Neural cell (in vitro differentiated cells): ENCODE measurements at regions not wholly inside any gene's neighbourhood (a gene's known extent, or its start where the extent isn't known, plus 50 kb on each side); places are given as distances from the start of the nearest gene placed in this dataset.

Experiments
- H2AFZ ChIP-seq: fragments of 200-600, 300-800 bp; sonication (generic), shearing (Covaris generic); 2 replicates; pipeline ENCODE4 v1.6.0; 2014; ENCODE audit warnings: low read depth, mild to moderate bottlenecking, antibody characterized with exemption, low read length, moderate library complexity
- H3F3A ChIP-seq: fragments of 200-600 bp; shearing (Covaris generic); 2 replicates; pipeline ENCODE4 v1.6.1; 2016; ENCODE audit warnings: mild to moderate bottlenecking, moderate library complexity, mixed read lengths, antibody characterized with exemption, low read length; ENCODE audit not compliant: insufficient read depth, poor library complexity, severe bottlenecking
- H3K27ac ChIP-seq: fragments of 200-600, 300-800 bp; sonication (generic), shearing (Covaris generic); 2 replicates; pipeline ENCODE4 v1.5.1; 2014; ENCODE audit warnings: mild to moderate bottlenecking, low read length, moderate library complexity
- H3K27me3 ChIP-seq: fragments of 300-800, 200-600 bp; sonication (generic), shearing (Covaris generic); 2 replicates; pipeline ENCODE4 v1.6.0; 2014; ENCODE audit warnings: mild to moderate bottlenecking, low read depth, low read length, moderate library complexity; ENCODE audit not compliant: insufficient read depth
- H3K36me3 ChIP-seq: fragments of 300-800, 200-600 bp; sonication (generic), shearing (Covaris generic); 2 replicates; pipeline ENCODE4 v1.5.1; 2014; ENCODE audit warnings: mild to moderate bottlenecking, antibody characterized with exemption, low read length, moderate library complexity; ENCODE audit not compliant: insufficient read depth
- H3K4me2 ChIP-seq: fragments of 300-800, 200-600 bp; sonication (generic), shearing (Covaris generic); 2 replicates; pipeline ENCODE4 v1.6.0; 2014; ENCODE audit warnings: mild to moderate bottlenecking, low read length
- H3K4me3 ChIP-seq: fragments of 300-800, 200-600 bp; sonication (generic), shearing (Covaris generic); 2 replicates; pipeline ENCODE4 v1.5.1; 2014; ENCODE audit warnings: mild to moderate bottlenecking, low read length, moderate library complexity
- H3K79me2 ChIP-seq: fragments of 200-600 bp; shearing (Covaris generic); replicated peaks from 2 replicates; pipeline ENCODE4 v1.6.0; 2014; ENCODE audit warnings: mild to moderate bottlenecking, low read length, moderate library complexity; ENCODE audit not compliant: insufficient read depth
- H3K9ac ChIP-seq: fragments of 300-800, 200-600 bp; sonication (generic), shearing (Covaris generic); 2 replicates; pipeline ENCODE4 v1.6.1; 2016; ENCODE audit warnings: mild to moderate bottlenecking, low read length, mixed read lengths
- H3K9me2 ChIP-seq: fragments of 200-600 bp; shearing (Covaris generic); 2 replicates; pipeline ENCODE4 v1.6.1; 2016; ENCODE audit warnings: mild to moderate bottlenecking, low read length, mixed read lengths; ENCODE audit not compliant: insufficient read depth
- H3K9me3 ChIP-seq: fragments of 200-600, 300-800 bp; sonication (generic), shearing (Covaris generic); 2 replicates; pipeline ENCODE4 v1.6.1; 2016; ENCODE audit warnings: mild to moderate bottlenecking, mixed run types, low read length, moderate library complexity, mixed read lengths
- H4K20me1 ChIP-seq: fragments of 200-600 bp; shearing (Covaris generic); 2 replicates; pipeline ENCODE4 v1.6.1; 2016; ENCODE audit warnings: mild to moderate bottlenecking, mixed run types; ENCODE audit not compliant: insufficient read depth
- EP300 ChIP-seq: fragments of 450-650 bp; conservative IDR thresholded peaks from 2 replicates; pipeline ENCODE4 v1.6.1; 2014; ENCODE audit warnings: antibody characterized with exemption, mild to moderate bottlenecking, moderate library complexity; ENCODE audit not compliant: poor library complexity, severe bottlenecking
- EZH2 ChIP-seq: fragments of 200-600, 300-800 bp; shearing (Covaris generic), sonication (generic); IDR thresholded peaks from 2 replicates; pipeline ENCODE4 v1.6.1; 2014; ENCODE audit warnings: antibody characterized with exemption, low read length, borderline replicate concordance, mild to moderate bottlenecking; ENCODE audit not compliant: insufficient read depth, poor library complexity, severe bottlenecking
- MXI1 ChIP-seq: fragments of 450-650 bp; conservative IDR thresholded peaks from 2 replicates; pipeline ENCODE4 v1.6.1; 2014; ENCODE audit warnings: antibody characterized with exemption, mild to moderate bottlenecking; ENCODE audit not compliant: poor library complexity, severe bottlenecking
- POLR2AphosphoS5 ChIP-seq: IDR thresholded peaks from 2 replicates; pipeline ENCODE4 v1.6.1; 2012
- RAD21 ChIP-seq: fragments of 450-650 bp; conservative IDR thresholded peaks from 2 replicates; pipeline ENCODE4 v1.6.1; 2014; ENCODE audit warnings: antibody characterized with exemption, mild to moderate bottlenecking, moderate library complexity
- SMC3 ChIP-seq: fragments of 450-650 bp; conservative IDR thresholded peaks from 2 replicates; pipeline ENCODE4 v1.6.1; 2014; ENCODE audit warnings: antibody characterized with exemption, mild to moderate bottlenecking, moderate library complexity; ENCODE audit not compliant: poor library complexity
- TAF1 ChIP-seq: IDR thresholded peaks from 2 replicates; pipeline ENCODE4 v1.6.1; 2012; ENCODE audit warnings: low read depth
- TF ChIP-seq, protein P1 (sequence below): IDR thresholded peaks from 2 replicates; pipeline ENCODE4 v1.6.1; 2012; ENCODE audit warnings: borderline replicate concordance
- TF ChIP-seq, protein P2 (sequence below): fragments of 450-650 bp; IDR thresholded peaks from 2 replicates; pipeline ENCODE4 v1.5.1; 2014; ENCODE audit warnings: antibody characterized with exemption, mild to moderate bottlenecking, moderate library complexity; ENCODE audit not compliant: poor library complexity, severe bottlenecking

DNA sequence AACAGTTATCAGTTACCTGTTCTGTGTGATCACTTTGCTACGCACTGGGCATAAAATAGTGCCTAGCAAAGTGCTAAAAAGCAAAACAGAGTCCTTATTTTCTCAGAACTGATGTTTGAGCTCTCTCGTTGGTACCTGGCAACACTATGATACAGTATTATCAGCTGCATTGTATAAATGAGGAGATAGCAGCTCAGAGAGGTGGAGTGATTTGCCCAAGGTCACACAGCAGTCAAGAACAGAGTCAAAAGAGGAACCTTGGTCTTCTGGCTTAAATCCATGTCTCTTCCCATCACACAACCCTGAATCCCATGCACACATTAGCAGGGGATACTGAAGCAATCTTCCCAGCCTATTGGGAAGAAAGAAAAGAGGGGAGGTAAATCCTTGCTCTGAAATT lies 580.5 kb downstream of the SOX6 start:
- Histone ChIP-seq H3K9me2 (no peaks in the 10 kb centered on the region), H3K4me2 (no peak overlapping the region), H2AFZ (no peak overlapping the region), H4K20me1 (no peaks in the 10 kb centered on the region), H3K27me3 (no peaks in the 10 kb centered on the region), H3K4me3 (no peak overlapping the region), H3K9ac (no peak overlapping the region), H3K9me3 (no peaks in the 10 kb centered on the region), H3K36me3 (no peaks in the 10 kb centered on the region), H3F3A (peaks cover 2% of the 10 kb centered on the region), H3K27ac (no peak overlapping the region), H3K79me2 (no peaks in the 10 kb centered on the region)
- TF ChIP-seq RAD21 (no peak), EZH2 (no peak)

DNA sequence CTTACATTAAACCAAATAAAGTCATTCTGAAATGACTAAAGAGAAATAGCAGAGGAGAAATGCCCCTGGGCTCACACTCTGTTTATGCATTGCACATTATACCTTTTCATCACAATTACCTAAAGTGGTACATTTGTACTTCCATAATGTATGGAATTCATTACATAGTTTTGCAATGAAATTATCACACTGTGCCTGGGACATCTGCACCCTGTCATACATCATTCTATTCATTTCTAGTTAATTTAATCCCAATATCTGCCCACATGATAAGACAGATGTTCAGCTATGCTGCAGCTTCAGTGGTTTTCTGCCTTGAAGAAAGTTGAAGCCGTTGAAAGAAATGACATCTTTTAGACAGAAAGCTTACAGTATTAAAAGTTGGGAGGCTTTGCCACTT lies 580.0 kb downstream of the SOX6 start:
- H4K20me1 ChIP-seq = no peaks in the 10 kb centered on the region
- TF ChIP-seq MXI1 (no peak), EZH2 (no peak), POLR2AphosphoS5 (no peak), SMC3 (no peak), EP300 (no peak), TAF1 (no peak)
- no peak overlapping the region for H2AFZ ChIP-seq
- no peaks in the 10 kb centered on the region for H3K79me2 ChIP-seq
- no peak overlapping the region for H3K27ac ChIP-seq
- H3K36me3 ChIP-seq = no peaks in the 10 kb centered on the region
- no peaks in the 10 kb centered on the region for H3K9me2 ChIP-seq
- no peak overlapping the region for H3K4me3 ChIP-seq
- no peaks in the 10 kb centered on the region for H3K9me3 ChIP-seq
- no peak overlapping the region for H3K9ac ChIP-seq
- peaks cover 2% of the 10 kb centered on the region for H3F3A ChIP-seq
- H3K27me3 ChIP-seq = no peaks in the 10 kb centered on the region
- H3K4me2 ChIP-seq = no peak overlapping the region

DNA sequence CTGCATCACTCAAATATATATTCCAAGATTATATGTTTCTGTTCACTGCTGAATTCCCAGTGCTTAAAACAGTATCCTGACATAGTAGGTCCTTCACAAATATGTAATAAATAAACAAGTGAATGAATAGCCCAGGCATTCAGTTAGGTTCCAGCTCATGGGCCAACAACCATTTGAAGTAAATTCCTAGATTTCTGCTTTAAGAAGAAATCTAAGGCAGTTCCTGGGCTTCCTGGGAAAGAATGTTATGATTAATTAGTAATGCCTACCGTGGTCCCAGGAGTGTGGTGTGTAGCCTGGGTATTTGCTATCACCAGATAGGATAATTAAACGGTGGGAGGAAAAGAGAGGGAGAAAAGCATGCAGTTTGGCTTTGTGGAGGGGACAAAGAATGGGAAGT lies 576.8 kb downstream of the SOX6 start:
- Histone ChIP-seq H4K20me1 (no peaks in the 10 kb centered on the region), H2AFZ (no peak overlapping the region), H3K79me2 (no peaks in the 10 kb centered on the region), H3K4me2 (no peak overlapping the region), H3K9me2 (no peaks in the 10 kb centered on the region), H3K9ac (no peak overlapping the region), H3K9me3 (no peaks in the 10 kb centered on the region), H3K36me3 (no peaks in the 10 kb centered on the region), H3K4me3 (no peak overlapping the region), H3K27ac (no peak overlapping the region), H3K27me3 (no peaks in the 10 kb centered on the region), H3F3A (no peaks in the 10 kb centered on the region)
- TF ChIP-seq, protein P1, sequence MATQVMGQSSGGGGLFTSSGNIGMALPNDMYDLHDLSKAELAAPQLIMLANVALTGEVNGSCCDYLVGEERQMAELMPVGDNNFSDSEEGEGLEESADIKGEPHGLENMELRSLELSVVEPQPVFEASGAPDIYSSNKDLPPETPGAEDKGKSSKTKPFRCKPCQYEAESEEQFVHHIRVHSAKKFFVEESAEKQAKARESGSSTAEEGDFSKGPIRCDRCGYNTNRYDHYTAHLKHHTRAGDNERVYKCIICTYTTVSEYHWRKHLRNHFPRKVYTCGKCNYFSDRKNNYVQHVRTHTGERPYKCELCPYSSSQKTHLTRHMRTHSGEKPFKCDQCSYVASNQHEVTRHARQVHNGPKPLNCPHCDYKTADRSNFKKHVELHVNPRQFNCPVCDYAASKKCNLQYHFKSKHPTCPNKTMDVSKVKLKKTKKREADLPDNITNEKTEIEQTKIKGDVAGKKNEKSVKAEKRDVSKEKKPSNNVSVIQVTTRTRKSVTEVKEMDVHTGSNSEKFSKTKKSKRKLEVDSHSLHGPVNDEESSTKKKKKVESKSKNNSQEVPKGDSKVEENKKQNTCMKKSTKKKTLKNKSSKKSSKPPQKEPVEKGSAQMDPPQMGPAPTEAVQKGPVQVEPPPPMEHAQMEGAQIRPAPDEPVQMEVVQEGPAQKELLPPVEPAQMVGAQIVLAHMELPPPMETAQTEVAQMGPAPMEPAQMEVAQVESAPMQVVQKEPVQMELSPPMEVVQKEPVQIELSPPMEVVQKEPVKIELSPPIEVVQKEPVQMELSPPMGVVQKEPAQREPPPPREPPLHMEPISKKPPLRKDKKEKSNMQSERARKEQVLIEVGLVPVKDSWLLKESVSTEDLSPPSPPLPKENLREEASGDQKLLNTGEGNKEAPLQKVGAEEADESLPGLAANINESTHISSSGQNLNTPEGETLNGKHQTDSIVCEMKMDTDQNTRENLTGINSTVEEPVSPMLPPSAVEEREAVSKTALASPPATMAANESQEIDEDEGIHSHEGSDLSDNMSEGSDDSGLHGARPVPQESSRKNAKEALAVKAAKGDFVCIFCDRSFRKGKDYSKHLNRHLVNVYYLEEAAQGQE = no peak

DNA sequence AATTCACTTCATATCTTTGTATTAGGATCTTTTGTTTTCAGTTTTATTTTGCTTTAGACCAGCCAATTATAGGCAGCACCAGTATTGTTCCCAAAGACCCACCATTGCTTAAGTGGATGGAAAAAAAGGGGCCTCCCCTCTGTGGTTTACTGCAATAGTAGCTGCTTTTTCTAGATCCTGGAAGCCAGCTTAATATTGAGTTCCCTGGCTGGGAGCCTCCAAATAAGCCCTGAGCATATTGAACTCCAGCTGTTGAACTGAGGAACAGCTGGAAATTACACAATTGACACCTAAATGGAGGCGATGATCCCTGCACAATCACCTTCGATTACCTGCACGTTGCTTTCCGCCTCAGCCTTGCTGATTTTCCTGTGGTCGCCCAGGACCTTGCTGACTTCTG lies 576.0 kb downstream of the SOX6 start:
- Histone ChIP-seq H3K9me3 (no peaks in the 10 kb centered on the region), H3K4me3 (no peak overlapping the region), H3K4me2 (no peak overlapping the region), H3K9me2 (no peaks in the 10 kb centered on the region), H3K27ac (no peak overlapping the region), H4K20me1 (no peaks in the 10 kb centered on the region), H3K27me3 (no peaks in the 10 kb centered on the region), H2AFZ (no peak overlapping the region), H3K9ac (no peak overlapping the region), H3K36me3 (no peaks in the 10 kb centered on the region), H3K79me2 (no peaks in the 10 kb centered on the region), H3F3A (no peaks in the 10 kb centered on the region)
- no peak for TF ChIP-seq POLR2AphosphoS5
- TF ChIP-seq EZH2 = no peak
- TF ChIP-seq, protein P2, sequence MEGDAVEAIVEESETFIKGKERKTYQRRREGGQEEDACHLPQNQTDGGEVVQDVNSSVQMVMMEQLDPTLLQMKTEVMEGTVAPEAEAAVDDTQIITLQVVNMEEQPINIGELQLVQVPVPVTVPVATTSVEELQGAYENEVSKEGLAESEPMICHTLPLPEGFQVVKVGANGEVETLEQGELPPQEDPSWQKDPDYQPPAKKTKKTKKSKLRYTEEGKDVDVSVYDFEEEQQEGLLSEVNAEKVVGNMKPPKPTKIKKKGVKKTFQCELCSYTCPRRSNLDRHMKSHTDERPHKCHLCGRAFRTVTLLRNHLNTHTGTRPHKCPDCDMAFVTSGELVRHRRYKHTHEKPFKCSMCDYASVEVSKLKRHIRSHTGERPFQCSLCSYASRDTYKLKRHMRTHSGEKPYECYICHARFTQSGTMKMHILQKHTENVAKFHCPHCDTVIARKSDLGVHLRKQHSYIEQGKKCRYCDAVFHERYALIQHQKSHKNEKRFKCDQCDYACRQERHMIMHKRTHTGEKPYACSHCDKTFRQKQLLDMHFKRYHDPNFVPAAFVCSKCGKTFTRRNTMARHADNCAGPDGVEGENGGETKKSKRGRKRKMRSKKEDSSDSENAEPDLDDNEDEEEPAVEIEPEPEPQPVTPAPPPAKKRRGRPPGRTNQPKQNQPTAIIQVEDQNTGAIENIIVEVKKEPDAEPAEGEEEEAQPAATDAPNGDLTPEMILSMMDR = no peak
- TF ChIP-seq, protein P1 = no peak
- no peak for TF ChIP-seq MXI1
- TF ChIP-seq EP300 = no peak
- TF ChIP-seq RAD21 = no peak
- no peak for TF ChIP-seq SMC3
- no peak for TF ChIP-seq TAF1
